Loucy (cell line): ENCODE measurements at regions not wholly inside any gene's neighbourhood (a gene's known extent, or its start where the extent isn't known, plus 50 kb on each side); places are given as distances from the start of the nearest gene placed in this dataset.

Source experiments
- CTCF ChIP-seq: fragments of 200-600 bp; sonication (generic); conservative IDR thresholded peaks from 2 replicates; pipeline ENCODE4 v1.5.1; 2014; ENCODE audit warnings: mild to moderate bottlenecking, antibody characterized with exemption, low read length
- EZH2phosphoT487 ChIP-seq: fragments of 200-600 bp; IDR thresholded peaks from 2 replicates; pipeline ENCODE4 v1.6.1; 2018; ENCODE audit warnings: antibody characterized with exemption, mild to moderate bottlenecking, moderate library complexity, borderline replicate concordance

- TF ChIP-seq CTCF (no peak), EZH2phosphoT487 (no peak)
Measured at GRCh38 chr6:8557014-8557748, 121.8 kb upstream of the SLC35B3 start.
